Fibroblast of lung (primary cell): ENCODE measurements at regions not wholly inside any gene's neighbourhood (a gene's known extent, or its start where the extent isn't known, plus 50 kb on each side); places are given as distances from the start of the nearest gene placed in this dataset.

Experiments used
- DNase-seq, 2 donors: peaks; one replicate each; pipeline versions ENCODE4 v3.0.0 to v3.0.0-alpha.2; 2010; ENCODE audit warnings: low read depth in 2 of 2
- H2AFZ ChIP-seq: 2 replicates; pipeline ENCODE4 v1.5.1; 2012; ENCODE audit warnings: low read length, control low read depth, inconsistent platforms
- H3K27ac ChIP-seq: 2 replicates; pipeline ENCODE4 v1.5.1; 2011; ENCODE audit warnings: low read length, control low read depth; ENCODE audit not compliant: insufficient read depth
- H3K27me3 ChIP-seq: 2 replicates; pipeline ENCODE4 v1.5.1; 2011; ENCODE audit warnings: mild to moderate bottlenecking, low read length; ENCODE audit not compliant: control insufficient read depth, insufficient read depth
- H3K36me3 ChIP-seq: 2 replicates; pipeline ENCODE4 v1.5.1; 2011; ENCODE audit warnings: low read length; ENCODE audit not compliant: control insufficient read depth, insufficient read depth
- H3K4me1 ChIP-seq: 2 replicates; pipeline ENCODE4 v1.5.1; 2011; ENCODE audit warnings: low read length; ENCODE audit not compliant: control insufficient read depth, insufficient read depth; ENCODE audit errors: extremely low read depth
- H3K4me2 ChIP-seq: 2 replicates; pipeline ENCODE4 v1.5.1; 2011; ENCODE audit warnings: low read length, control low read depth; ENCODE audit not compliant: insufficient read depth; ENCODE audit errors: extremely low read depth
- H3K4me3 ChIP-seq, 4 experiments: fragments of 200-600 bp in 1 of 4; sonication (generic) in 1 of 4; replicated peaks in 1 of 4; 2 replicates each; pipeline ENCODE4 v1.5.1; 2011 to 2016; ENCODE audit warnings: low read length in 4 of 4, low read depth in 3 of 4, mild to moderate bottlenecking in 3 of 4, control low read depth in 2 of 4, inconsistent platforms in 1 of 4, mixed read lengths in 1 of 4; ENCODE audit not compliant: insufficient read depth in 1 of 4; ENCODE audit errors: control extremely low read depth in 1 of 4
- H3K79me2 ChIP-seq: 2 replicates; pipeline ENCODE4 v1.5.1; 2012; ENCODE audit warnings: mild to moderate bottlenecking, low read length, inconsistent platforms; ENCODE audit not compliant: control insufficient read depth, insufficient read depth
- H3K9ac ChIP-seq: 2 replicates; pipeline ENCODE4 v1.5.1; 2011; ENCODE audit warnings: mild to moderate bottlenecking, low read length, control low read depth; ENCODE audit not compliant: insufficient read depth
- H3K9me3 ChIP-seq: 2 replicates; pipeline ENCODE4 v1.5.1; 2012; ENCODE audit warnings: low read depth, low read length; ENCODE audit not compliant: control insufficient read depth, insufficient read depth
- H4K20me1 ChIP-seq: 2 replicates; pipeline ENCODE4 v1.5.1; 2011; ENCODE audit warnings: low read length; ENCODE audit not compliant: control insufficient read depth, insufficient read depth; ENCODE audit errors: extremely low read depth
- CTCF ChIP-seq, 2 donors: IDR thresholded peaks in 1 of 2; conservative IDR thresholded peaks in 1 of 2; 1 replicate in 1 of 2; 2 replicates in 1 of 2; pipeline ENCODE4 v1.5.1; 2011 to 2012; ENCODE audit warnings: low read length in 2 of 2, control low read depth in 1 of 2, inconsistent platforms in 1 of 2, low read depth in 1 of 2, mild to moderate bottlenecking in 1 of 2
- EZH2 ChIP-seq: IDR thresholded peaks from 2 replicates; pipeline ENCODE4 v1.5.1; 2012; ENCODE audit warnings: low read length, control low read depth, mild to moderate bottlenecking; ENCODE audit errors: missing control alignments

- H3K36me3 ChIP-seq: no peaks in the 10 kb centered on the region
- no peak overlapping the region for H3K9ac ChIP-seq
- no peak overlapping the region for H3K4me3 ChIP-seq
- no peak overlapping the region for H3K27ac ChIP-seq
- no peak overlapping the region for H3K4me2 ChIP-seq
- no peaks in the 10 kb centered on the region for H3K27me3 ChIP-seq
- H3K79me2 ChIP-seq: no peaks in the 10 kb centered on the region
- no peaks in the 10 kb centered on the region for H3K4me1 ChIP-seq
- H3K9me3 ChIP-seq: no peaks in the 10 kb centered on the region
- H4K20me1 ChIP-seq: no peaks in the 10 kb centered on the region
- H2AFZ ChIP-seq: no peak overlapping the region
- no peak for DNase-seq
- TF ChIP-seq EZH2 (no peak), CTCF (conservative IDR thresholded peaks at IDR 0.05 in 1 of 2, IDR thresholded peaks at IDR 0.05 in 1 of 2; ENCODE audit: low read depth in 1 of 2, low read length in 2 of 2) (no peak)
Observed at GRCh38 chr10:22765660-22766547, 51.5 kb upstream of the PIP4K2A start.

GRCh38 chr10:22764639-22765038, 50.3 kb upstream of the PIP4K2A start:
- Histone ChIP-seq H2AFZ (no peak overlapping the region), H3K9ac (no peak overlapping the region), H3K27ac (no peak overlapping the region), H3K27me3 (no peaks in the 10 kb centered on the region), H3K36me3 (no peaks in the 10 kb centered on the region), H3K4me1 (no peaks in the 10 kb centered on the region), H3K4me3 (no peak overlapping the region), H3K79me2 (no peaks in the 10 kb centered on the region), H3K4me2 (no peak overlapping the region), H3K9me3 (no peaks in the 10 kb centered on the region), H4K20me1 (no peaks in the 10 kb centered on the region)
- no peak for TF ChIP-seq CTCF (conservative IDR thresholded peaks at IDR 0.05 in 1 of 2, IDR thresholded peaks at IDR 0.05 in 1 of 2; ENCODE audit: low read depth in 1 of 2, low read length in 2 of 2)
- TF ChIP-seq EZH2: no peak
- no peak for DNase-seq
